MCF 10A (cell line): ENCODE measurements at regions not wholly inside any gene's neighbourhood (a gene's known extent, or its start where the extent isn't known, plus 50 kb on each side); places are given as distances from the start of the nearest gene placed in this dataset.
"Not testable (repeated sequence)": the region's sequence is repeated elsewhere in the genome, so short reads cannot be mapped to it uniquely, and the experiment has no call there.

Source experiments
- BruUV-seq: library from RNA; stranded (reverse); fragments of 400-500 nt; replicated peaks from 2 replicates; lab custom pipeline; 2021; lab: Mats Ljungman, UMichigan
- CTCF ChIA-PET: fragments of 300-600 bp; sonication (Branson Sonifier 250); formaldehyde crosslinking; extraction: SDS; loops from one replicate; lab custom pipeline; 2021; ENCODE audit warnings: antibody characterized with exemption, inconsistent platforms; lab: Yijun Ruan, JAX
- POLR2A ChIA-PET: fragments of 300-600, 350-650 bp; sonication (Branson Sonifier 250); formaldehyde crosslinking; extraction: SDS; loops from one replicate; lab custom pipeline; 2020; ENCODE audit warnings: antibody characterized with exemption, inconsistent platforms; lab: Yijun Ruan, JAX
- DNase-seq: peaks from one replicate; pipeline ENCODE4 v3.0.0-alpha.2; 2018; ENCODE audit not compliant: unreplicated experiment
- H3K27ac Mint-ChIP-seq: one replicate; pipeline ENCODE4 v1.8.0; 2022; ENCODE audit warnings: mild to moderate bottlenecking, low read depth, mixed read lengths; ENCODE audit not compliant: unreplicated experiment
- H3K27me3 Mint-ChIP-seq: one replicate; pipeline ENCODE4 v1.8.0; 2022; ENCODE audit warnings: mixed read lengths; ENCODE audit not compliant: insufficient read depth, unreplicated experiment
- H3K36me3 Mint-ChIP-seq: one replicate; pipeline ENCODE4 v1.8.0; 2022; ENCODE audit warnings: mild to moderate bottlenecking, moderate library complexity, mixed read lengths; ENCODE audit not compliant: insufficient read depth, unreplicated experiment
- H3K4me1 Mint-ChIP-seq: one replicate; pipeline ENCODE4 v1.8.0; 2022; ENCODE audit warnings: mixed read lengths; ENCODE audit not compliant: insufficient read depth, unreplicated experiment
- H3K4me3 Mint-ChIP-seq: one replicate; pipeline ENCODE4 v1.8.0; 2022; ENCODE audit warnings: mild to moderate bottlenecking, moderate library complexity, mixed read lengths; ENCODE audit not compliant: unreplicated experiment
- H3K9me3 Mint-ChIP-seq: one replicate; pipeline ENCODE4 v1.8.0; 2022; ENCODE audit warnings: mixed read lengths; ENCODE audit not compliant: unreplicated experiment
- intact Hi-C: fragments of 100-400 bp; cut with micrococcal nuclease; formaldehyde crosslinking; loops from 2 replicates; pipeline ENCODE4 v1.14.1; 2022
- TF ChIP-seq, protein P1 (sequence below): fragments of 200-600 bp; IDR thresholded peaks from one replicate; pipeline ENCODE4 v1.8.0; 2022; ENCODE audit warnings: antibody characterized with exemption, mild to moderate bottlenecking; ENCODE audit not compliant: unreplicated experiment

DNA sequence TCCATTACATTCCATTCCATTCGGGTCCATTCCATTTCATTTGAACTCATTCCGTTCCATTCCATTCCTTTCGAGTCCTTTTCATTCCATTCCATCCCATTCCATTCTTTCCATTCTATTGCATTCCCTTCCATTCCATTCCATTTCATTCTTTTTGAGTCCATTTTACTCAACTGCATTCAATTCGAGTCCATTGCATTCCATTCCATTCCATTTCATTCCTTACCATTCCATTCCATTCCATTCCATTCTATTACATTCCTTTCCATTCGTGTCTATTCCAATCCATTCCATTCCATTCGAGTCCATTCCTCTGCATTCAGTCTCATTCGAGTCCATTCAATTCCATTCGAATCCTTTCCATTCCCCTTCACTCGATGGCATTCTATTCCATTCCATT lies 1128.8 kb downstream of the RPIA start:
- POLR2A ChIA-PET = no interaction called here
- TF ChIP-seq, protein P1, sequence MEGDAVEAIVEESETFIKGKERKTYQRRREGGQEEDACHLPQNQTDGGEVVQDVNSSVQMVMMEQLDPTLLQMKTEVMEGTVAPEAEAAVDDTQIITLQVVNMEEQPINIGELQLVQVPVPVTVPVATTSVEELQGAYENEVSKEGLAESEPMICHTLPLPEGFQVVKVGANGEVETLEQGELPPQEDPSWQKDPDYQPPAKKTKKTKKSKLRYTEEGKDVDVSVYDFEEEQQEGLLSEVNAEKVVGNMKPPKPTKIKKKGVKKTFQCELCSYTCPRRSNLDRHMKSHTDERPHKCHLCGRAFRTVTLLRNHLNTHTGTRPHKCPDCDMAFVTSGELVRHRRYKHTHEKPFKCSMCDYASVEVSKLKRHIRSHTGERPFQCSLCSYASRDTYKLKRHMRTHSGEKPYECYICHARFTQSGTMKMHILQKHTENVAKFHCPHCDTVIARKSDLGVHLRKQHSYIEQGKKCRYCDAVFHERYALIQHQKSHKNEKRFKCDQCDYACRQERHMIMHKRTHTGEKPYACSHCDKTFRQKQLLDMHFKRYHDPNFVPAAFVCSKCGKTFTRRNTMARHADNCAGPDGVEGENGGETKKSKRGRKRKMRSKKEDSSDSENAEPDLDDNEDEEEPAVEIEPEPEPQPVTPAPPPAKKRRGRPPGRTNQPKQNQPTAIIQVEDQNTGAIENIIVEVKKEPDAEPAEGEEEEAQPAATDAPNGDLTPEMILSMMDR = no peak
- peaks cover 90% of the 10 kb centered on the region for H3K9me3 Mint-ChIP-seq

DNA sequence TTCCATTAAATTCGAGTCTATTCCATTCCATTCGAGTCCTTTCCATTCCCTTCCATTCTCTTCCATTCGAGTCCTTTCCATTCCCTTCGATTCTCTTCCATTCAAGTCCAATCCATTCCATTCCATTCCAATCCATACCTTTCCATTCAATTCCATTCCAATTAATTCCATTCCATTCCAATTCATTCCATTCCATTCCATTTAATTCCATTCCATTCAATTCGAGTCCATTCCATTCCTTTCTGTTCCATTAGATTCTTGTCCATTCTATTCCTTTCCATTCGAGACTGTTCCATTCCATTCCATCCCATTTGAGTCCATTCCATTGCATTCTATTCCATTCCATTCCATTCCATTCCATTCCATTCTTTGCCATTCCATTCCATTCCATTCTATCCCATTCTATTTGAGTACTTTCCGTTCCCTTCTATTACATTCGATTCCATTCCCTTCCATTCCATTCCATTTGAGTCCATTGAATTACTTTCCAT lies 1130.0 kb downstream of the RPIA start:
- POLR2A ChIA-PET = no interaction called here
- no peaks in the 10 kb centered on the region for H3K36me3 Mint-ChIP-seq
- H3K9me3 Mint-ChIP-seq = peaks cover 78% of the 10 kb centered on the region

More for the DNA sequence above, 1128.8 kb downstream of the RPIA start:
- Mint-ChIP-seq H3K36me3 (no peaks in the 10 kb centered on the region), H3K27me3 (no peaks in the 10 kb centered on the region), H3K4me3 (no peak overlapping the region), H3K27ac (no peak overlapping the region), H3K4me1 (no peaks in the 10 kb centered on the region)
- no TSS peak for BruUV-seq
- CTCF ChIA-PET = no interaction called here
- intact Hi-C loops = no loop called here
- no peak for DNase-seq

DNA sequence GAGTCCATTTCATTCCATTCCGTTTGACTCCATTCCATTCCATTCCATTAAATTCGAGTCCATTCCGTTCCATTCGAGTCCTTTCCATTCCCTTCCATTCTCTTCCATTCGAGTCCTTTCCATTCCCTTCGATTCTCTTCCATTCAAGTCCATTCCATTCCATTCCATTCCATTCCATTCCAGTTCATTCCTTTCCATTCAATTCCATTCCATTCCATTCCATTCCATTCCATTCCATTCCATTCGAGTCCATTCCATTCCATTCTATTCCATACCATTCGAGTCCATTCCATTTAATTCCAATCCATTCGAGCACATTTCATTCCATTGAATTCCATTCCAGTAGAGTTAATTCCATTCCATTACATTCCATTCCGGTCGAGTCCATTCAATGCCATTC lies 1130.9 kb downstream of the RPIA start:
- H3K27ac Mint-ChIP-seq, POLR2A ChIA-PET, H3K4me1 Mint-ChIP-seq, intact Hi-C loops, BruUV-seq, H3K4me3 Mint-ChIP-seq, H3K36me3 Mint-ChIP-seq, H3K27me3 Mint-ChIP-seq, CTCF ChIA-PET, DNase-seq: not testable (repeated sequence)
- peaks cover 69% of the 10 kb centered on the region for H3K9me3 Mint-ChIP-seq

More for the DNA sequence above, 1130.0 kb downstream of the RPIA start:
- Mint-ChIP-seq H3K27ac (no peak overlapping the region), H3K27me3 (no peaks in the 10 kb centered on the region), H3K4me1 (no peaks in the 10 kb centered on the region), H3K4me3 (no peak overlapping the region)
- BruUV-seq = no TSS peak
- TF ChIP-seq, protein P1 = no peak
- intact Hi-C loops = no loop called here
- CTCF ChIA-PET = no interaction called here
- DNase-seq = no peak

DNA sequence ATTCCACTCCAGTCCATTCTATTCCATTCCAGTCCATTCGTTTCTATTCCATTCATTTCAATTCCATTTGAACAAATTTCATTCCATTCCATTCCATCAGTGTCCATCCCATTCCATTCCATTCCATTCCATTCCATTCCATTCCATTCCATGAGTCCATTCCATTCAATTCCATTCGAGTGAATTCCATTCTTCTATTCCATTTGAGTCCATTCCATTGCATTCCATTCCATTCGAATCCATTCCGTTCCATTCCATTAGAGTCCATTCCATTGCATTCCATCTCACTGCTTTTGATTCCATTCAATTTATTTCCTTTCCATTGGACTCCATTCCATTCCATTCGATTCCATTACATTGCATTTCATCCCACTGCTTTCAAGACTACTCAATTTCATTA lies 1132.1 kb downstream of the RPIA start:
- CTCF ChIA-PET = no interaction called here
- no TSS peak for BruUV-seq

More for the DNA sequence above, 1132.1 kb downstream of the RPIA start:
- Mint-ChIP-seq H3K4me1 (no peaks in the 10 kb centered on the region), H3K9me3 (peaks cover 57% of the 10 kb centered on the region), H3K36me3 (no peaks in the 10 kb centered on the region), H3K27ac (no peak overlapping the region), H3K4me3 (no peak overlapping the region), H3K27me3 (no peaks in the 10 kb centered on the region)
- intact Hi-C loops = no loop called here
- TF ChIP-seq, protein P1 = no peak
- POLR2A ChIA-PET = no interaction called here
- DNase-seq = no peak
